ENCODE measurements at regions not wholly inside any gene's neighbourhood (a gene's known extent, or its start where the extent isn't known, plus 50 kb on each side); places are given as distances from the start of the nearest gene placed in this dataset.

- no peak overlapping the region for H3K4me3 ChIP-seq (ENCODE audit: low read depth, low read length)
Observed at GRCh38 chr2:238711346-238711745, 136.5 kb upstream of the TWIST2 start.

GRCh38 chr2:238712011-238712410 lies 135.9 kb upstream of the TWIST2 start:
- H3K4me3 ChIP-seq (ENCODE audit: low read depth, low read length): no peak overlapping the region
- no peak for TF ChIP-seq CTCF (IDR thresholded peaks at IDR 0.05; ENCODE audit: borderline replicate concordance, insufficient read depth, low read depth, low read length)

More at GRCh38 chr2:238711346-238711745, 136.5 kb upstream of the TWIST2 start:
- no peak for TF ChIP-seq CTCF (IDR thresholded peaks at IDR 0.05; ENCODE audit: borderline replicate concordance, insufficient read depth, low read depth, low read length)

GRCh38 chr2:238713198-238713826 lies 134.6 kb upstream of the TWIST2 start:
- H3K4me3 ChIP-seq (ENCODE audit: low read depth, low read length): no peak overlapping the region
- no peak for TF ChIP-seq CTCF (IDR thresholded peaks at IDR 0.05; ENCODE audit: borderline replicate concordance, insufficient read depth, low read depth, low read length)

- no peak overlapping the region for H3K4me3 ChIP-seq (ENCODE audit: low read depth, low read length)
- TF ChIP-seq CTCF (IDR thresholded peaks at IDR 0.05; ENCODE audit: borderline replicate concordance, insufficient read depth, low read depth, low read length): no peak
Observed at GRCh38 chr2:238714038-238714528, 133.8 kb upstream of the TWIST2 start.

GRCh38 chr2:238716171-238716570 lies 131.7 kb upstream of the TWIST2 start:
- TF ChIP-seq CTCF (IDR thresholded peaks at IDR 0.05; ENCODE audit: borderline replicate concordance, insufficient read depth, low read depth, low read length): no peak
- no peak overlapping the region for H3K4me3 ChIP-seq (ENCODE audit: low read depth, low read length)

- TF ChIP-seq CTCF (IDR thresholded peaks at IDR 0.05; ENCODE audit: borderline replicate concordance, insufficient read depth, low read depth, low read length): no peak
- no peak overlapping the region for H3K4me3 ChIP-seq (ENCODE audit: low read depth, low read length)
Observed at GRCh38 chr2:238716585-238716984, 131.3 kb upstream of the TWIST2 start.

GRCh38 chr2:238717084-238717483 lies 130.8 kb upstream of the TWIST2 start:
- no peak for TF ChIP-seq CTCF (IDR thresholded peaks at IDR 0.05; ENCODE audit: borderline replicate concordance, insufficient read depth, low read depth, low read length)
- no peak overlapping the region for H3K4me3 ChIP-seq (ENCODE audit: low read depth, low read length)

Data from GM12875 (cell line).